CD4-positive, alpha-beta T cell treated with Interferon alpha-2 for 1 hour (primary cell): ENCODE measurements at regions not wholly inside any gene's neighbourhood (a gene's known extent, or its start where the extent isn't known, plus 50 kb on each side); places are given as distances from the start of the nearest gene placed in this dataset.

Experiments used
- DNase-seq, 2 donors: peaks; one replicate each; pipeline ENCODE4 v3.0.0-alpha.2; 2020 to 2022

- no peak for DNase-seq
These were observed 287.2 kb downstream of the SHQ1 start for GRCh38 chr3:72560846-72561675.

GRCh38 chr3:72559385-72559784 is 288.9 kb downstream of the SHQ1 start:
- no peak for DNase-seq

GRCh38 chr3:72558001-72558400 is 290.2 kb downstream of the SHQ1 start:
- no peak for DNase-seq

GRCh38 chr3:72555714-72556113 is 292.5 kb downstream of the SHQ1 start:
- DNase-seq: no peak

GRCh38 chr3:72554689-72555088 is 293.6 kb downstream of the SHQ1 start:
- DNase-seq: no peak

GRCh38 chr3:72553298-72553697 is 294.9 kb downstream of the SHQ1 start:
- no peak for DNase-seq

GRCh38 chr3:72550582-72551262 is 297.5 kb downstream of the SHQ1 start:
- DNase-seq: no peak

GRCh38 chr3:72549761-72550581 is 298.3 kb downstream of the SHQ1 start:
- DNase-seq: no peak

GRCh38 chr3:72548981-72549380 is 299.3 kb downstream of the SHQ1 start:
- no peak for DNase-seq

GRCh38 chr3:72548461-72548860 is 299.8 kb downstream of the SHQ1 start:
- DNase-seq: no peak

- no peak for DNase-seq
These were observed 301.1 kb downstream of the SHQ1 start for GRCh38 chr3:72547183-72547582.

GRCh38 chr3:72544239-72544638 is 304.0 kb downstream of the SHQ1 start:
- DNase-seq: no peak

GRCh38 chr3:72543246-72543645 is 305.0 kb downstream of the SHQ1 start:
- DNase-seq: no peak

GRCh38 chr3:72542781-72543180 is 305.5 kb downstream of the SHQ1 start:
- no peak for DNase-seq

- no peak for DNase-seq
These were observed 308.4 kb downstream of the SHQ1 start for GRCh38 chr3:72539856-72540255.

GRCh38 chr3:72538070-72538745 is 310.0 kb downstream of the SHQ1 start:
- no peak for DNase-seq

GRCh38 chr3:72537448-72537847 is 310.8 kb downstream of the SHQ1 start:
- no peak for DNase-seq

- DNase-seq: no peak
These were observed 311.4 kb downstream of the SHQ1 start for GRCh38 chr3:72536878-72537267.

GRCh38 chr3:72536206-72536877 is 311.9 kb downstream of the SHQ1 start:
- DNase-seq: no peak

- no peak for DNase-seq
These were observed 312.5 kb downstream of the SHQ1 start for GRCh38 chr3:72535772-72536171.

- peak in 1 of 2 donors; percentile 37 for DNase-seq
These were observed 314.4 kb downstream of the SHQ1 start for GRCh38 chr3:72533591-72534473.
